ENCODE measurements at regions not wholly inside any gene's neighbourhood (a gene's known extent, or its start where the extent isn't known, plus 50 kb on each side); places are given as distances from the start of the nearest gene placed in this dataset.
A peak's percentile ranks its signal among the peaks of the same experiment; 100 is the strongest.
"Not testable (repeated sequence)": the region's sequence is repeated elsewhere in the genome, so short reads cannot be mapped to it uniquely, and the experiment has no call there.

DNA sequence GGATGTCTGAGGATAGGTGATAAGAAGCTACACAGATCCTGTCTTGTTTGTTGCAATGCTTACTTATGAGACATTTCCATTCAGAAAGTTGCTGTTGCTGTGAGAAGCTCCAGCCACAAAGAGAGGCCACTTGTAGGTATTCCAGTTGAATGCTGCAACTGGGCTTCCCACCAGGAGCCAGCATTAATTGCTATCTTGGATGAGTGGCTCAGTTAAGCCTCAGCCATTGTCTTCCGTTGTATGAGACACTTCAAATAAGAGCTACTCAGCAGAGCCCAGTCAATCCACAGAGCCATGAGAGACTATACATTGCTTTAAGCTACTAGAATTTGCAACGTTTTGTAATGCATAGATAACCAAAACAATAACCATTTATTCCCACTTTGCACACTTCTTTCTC lies 104.3 kb upstream of the ARRDC3 start:
- Mint-ChIP-seq H3K27ac (no peak overlapping the region), H3K4me1 (ENCODE audit: low read depth) (peaks cover 9% of the 10 kb centered on the region), H3K27me3 (no peaks in the 10 kb centered on the region), H3K9me3 (ENCODE audit: low read depth) (no peaks in the 10 kb centered on the region), H3K4me3 (no peak overlapping the region), H3K36me3 (peaks cover 4% of the 10 kb centered on the region)

DNA sequence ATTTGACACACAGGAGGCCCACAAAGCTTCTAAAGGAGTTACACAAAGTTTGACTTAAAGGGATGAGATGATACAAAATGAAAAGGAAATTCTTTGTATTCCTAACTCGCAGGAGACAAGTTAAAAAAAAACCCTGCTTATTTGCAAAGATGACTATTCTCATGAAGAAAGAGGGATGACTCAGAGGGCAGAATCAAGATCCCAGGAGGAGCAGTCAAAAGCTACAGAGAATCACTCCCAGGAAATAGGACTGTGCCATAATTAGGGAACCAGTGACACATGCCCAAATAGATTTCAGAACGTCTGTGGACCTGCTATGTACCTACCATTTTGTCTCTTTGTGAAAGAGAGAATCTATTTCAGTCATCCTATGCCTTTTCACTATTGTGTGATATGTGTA lies 103.5 kb upstream of the ARRDC3 start:
- peaks cover 6% of the 10 kb centered on the region for H3K4me1 Mint-ChIP-seq (ENCODE audit: low read depth)
- no peaks in the 10 kb centered on the region for H3K27me3 Mint-ChIP-seq
- H3K9me3 Mint-ChIP-seq (ENCODE audit: low read depth): no peaks in the 10 kb centered on the region

DNA sequence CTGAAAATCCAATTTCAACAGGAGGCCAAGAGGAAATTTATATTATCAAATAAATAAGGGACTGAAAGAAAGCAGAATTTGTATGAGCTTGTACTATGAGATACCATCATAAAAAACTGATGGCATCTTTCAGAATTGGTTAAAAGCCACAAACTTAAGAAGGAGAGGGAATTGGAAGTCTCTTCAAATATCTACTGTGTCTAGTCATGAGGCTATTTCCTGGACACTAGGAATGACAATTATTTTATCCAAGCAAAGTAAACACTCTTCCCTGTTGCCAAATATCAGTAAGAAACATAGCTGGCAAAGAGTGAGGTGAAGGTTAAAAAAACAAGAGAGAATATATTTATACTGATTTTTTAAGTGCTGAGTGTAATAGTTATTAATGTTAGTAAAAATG lies 101.5 kb upstream of the ARRDC3 start:
- Mint-ChIP-seq H3K36me3 (peaks cover 4% of the 10 kb centered on the region), H3K27ac (no peak overlapping the region), H3K4me1 (ENCODE audit: low read depth) (peaks cover 6% of the 10 kb centered on the region)

More for the DNA sequence above, 103.5 kb upstream of the ARRDC3 start:
- no peak overlapping the region for H3K4me3 Mint-ChIP-seq
- peaks cover 4% of the 10 kb centered on the region for H3K36me3 Mint-ChIP-seq
- no peak overlapping the region for H3K27ac Mint-ChIP-seq

DNA sequence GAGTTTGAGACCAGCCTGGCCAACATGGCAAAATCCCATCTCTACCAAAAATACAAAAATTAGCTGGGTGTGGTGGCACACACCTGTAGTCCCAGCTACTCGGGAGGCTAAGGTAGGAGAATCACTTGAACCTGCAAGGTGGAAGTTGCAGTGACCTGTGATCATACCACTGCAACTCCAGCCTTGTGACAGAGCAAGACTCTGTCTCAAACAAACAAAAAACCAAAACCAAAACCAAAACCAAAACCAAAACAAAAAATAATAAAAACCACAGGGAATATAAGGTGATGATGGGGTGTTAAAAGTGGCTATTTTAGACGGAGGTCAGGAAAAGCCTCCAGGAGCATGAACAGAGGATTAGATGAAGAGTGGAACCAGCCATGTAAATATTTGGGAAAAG lies 96.3 kb upstream of the ARRDC3 start:
- H3K4me3 Mint-ChIP-seq; H3K27ac Mint-ChIP-seq; H3K9me3 Mint-ChIP-seq (ENCODE audit: low read depth); H3K36me3 Mint-ChIP-seq; H3K27me3 Mint-ChIP-seq: not testable (repeated sequence)
- H3K4me1 Mint-ChIP-seq (ENCODE audit: low read depth): peaks cover 11% of the 10 kb centered on the region

More for the DNA sequence above, 101.5 kb upstream of the ARRDC3 start:
- H3K9me3 Mint-ChIP-seq (ENCODE audit: low read depth): no peaks in the 10 kb centered on the region
- no peaks in the 10 kb centered on the region for H3K27me3 Mint-ChIP-seq
- H3K4me3 Mint-ChIP-seq: no peak overlapping the region

GRCh38 chr5:91478096-91478495 lies 95.0 kb upstream of the ARRDC3 start:
- Mint-ChIP-seq H3K4me3 (no peak overlapping the region), H3K36me3 (no peaks in the 10 kb centered on the region), H3K9me3 (ENCODE audit: low read depth) (no peaks in the 10 kb centered on the region), H3K27ac (no peak overlapping the region), H3K4me1 (ENCODE audit: low read depth) (peaks cover 11% of the 10 kb centered on the region), H3K27me3 (no peaks in the 10 kb centered on the region)

GRCh38 chr5:91477408-91477807 lies 94.3 kb upstream of the ARRDC3 start:
- Mint-ChIP-seq H3K36me3 (no peaks in the 10 kb centered on the region), H3K9me3 (ENCODE audit: low read depth) (no peaks in the 10 kb centered on the region), H3K27me3 (no peaks in the 10 kb centered on the region), H3K4me1 (ENCODE audit: low read depth) (peaks cover 7% of the 10 kb centered on the region), H3K4me3 (no peak overlapping the region), H3K27ac (no peak overlapping the region)

DNA sequence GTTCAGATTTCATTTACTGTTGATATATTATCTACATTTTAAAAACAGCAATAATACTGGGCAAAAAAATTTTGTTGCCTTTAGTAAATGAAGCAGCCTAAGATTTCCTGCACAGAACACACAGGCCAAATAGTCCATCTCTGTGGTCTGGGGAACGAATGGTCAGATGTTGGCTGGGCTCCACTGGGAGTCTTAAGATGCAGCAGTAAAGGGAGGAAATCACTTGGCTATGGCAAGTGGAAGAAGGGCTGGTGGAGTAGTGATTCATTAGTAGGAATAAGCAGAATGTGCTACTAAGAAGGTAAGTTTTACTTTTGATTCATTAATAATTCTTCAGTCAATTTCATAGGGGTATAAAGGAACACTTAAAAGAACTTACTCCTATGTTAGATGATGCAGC lies 91.1 kb upstream of the ARRDC3 start:
- Mint-ChIP-seq H3K4me3 (no peak overlapping the region), H3K36me3 (no peaks in the 10 kb centered on the region), H3K27me3 (no peaks in the 10 kb centered on the region), H3K4me1 (ENCODE audit: low read depth) (peaks cover 11% of the 10 kb centered on the region), H3K27ac (no peak overlapping the region), H3K9me3 (ENCODE audit: low read depth) (no peaks in the 10 kb centered on the region)

DNA sequence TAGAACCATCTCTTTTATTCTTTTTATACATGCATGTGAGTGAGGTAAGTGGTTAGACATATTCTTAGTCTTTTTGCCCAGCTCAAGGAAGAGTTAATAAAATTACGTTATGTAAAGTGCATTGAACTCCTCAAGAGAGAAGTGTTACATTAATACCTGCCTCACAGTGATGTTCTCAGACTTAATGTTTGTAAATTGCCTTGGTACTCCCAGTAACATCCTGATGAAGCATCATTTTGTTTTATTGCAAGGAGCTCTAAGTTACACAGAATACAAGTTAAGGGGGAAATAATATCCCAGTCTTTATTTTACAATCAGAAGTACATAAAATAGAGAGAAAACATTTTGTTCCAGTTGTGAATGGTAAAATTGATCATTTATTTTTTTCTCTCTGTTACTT lies 89.5 kb upstream of the ARRDC3 start:
- H3K4me3 Mint-ChIP-seq: no peak overlapping the region
- H3K36me3 Mint-ChIP-seq: no peaks in the 10 kb centered on the region
- H3K9me3 Mint-ChIP-seq (ENCODE audit: low read depth): no peaks in the 10 kb centered on the region
- H3K4me1 Mint-ChIP-seq (ENCODE audit: low read depth): peaks cover 16% of the 10 kb centered on the region
- no peaks in the 10 kb centered on the region for H3K27me3 Mint-ChIP-seq
- no peak overlapping the region for H3K27ac Mint-ChIP-seq

DNA sequence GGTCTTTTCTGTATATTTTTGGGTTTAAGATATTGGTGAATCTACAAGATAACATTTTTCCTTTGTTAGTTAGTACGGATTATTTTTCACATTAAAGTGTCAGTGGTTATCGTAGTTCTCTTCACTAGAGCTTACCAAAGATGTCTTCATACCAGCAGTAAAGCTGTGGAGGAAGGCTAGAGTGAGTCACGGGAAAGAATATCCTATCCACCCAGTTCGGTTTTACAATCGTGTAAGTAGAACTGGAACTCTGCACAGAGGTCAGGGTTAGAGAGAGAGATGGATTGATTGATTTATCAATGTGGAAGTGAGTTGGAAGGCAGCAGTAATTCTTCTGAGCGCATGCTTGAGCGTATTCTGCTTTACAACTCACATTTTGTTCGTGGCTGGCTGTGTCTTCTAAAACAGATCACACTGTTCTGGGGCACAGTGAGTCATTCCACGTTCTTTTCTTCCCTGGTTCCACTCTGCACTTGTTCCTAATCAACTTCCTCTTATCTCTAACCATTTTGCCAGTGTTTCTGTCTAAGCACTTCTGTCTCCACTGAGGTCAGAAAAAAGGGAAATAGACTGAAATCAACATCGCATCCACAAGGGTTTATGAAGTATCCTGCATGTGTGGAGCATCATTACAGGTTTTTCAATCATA lies 86.5 kb upstream of the ARRDC3 start:
- Mint-ChIP-seq H3K27me3 (no peaks in the 10 kb centered on the region), H3K4me3 (peak overlapping the region; percentile 24), H3K4me1 (ENCODE audit: low read depth) (peaks cover 16% of the 10 kb centered on the region), H3K36me3 (no peaks in the 10 kb centered on the region), H3K27ac (no peak overlapping the region), H3K9me3 (ENCODE audit: low read depth) (no peaks in the 10 kb centered on the region)

DNA sequence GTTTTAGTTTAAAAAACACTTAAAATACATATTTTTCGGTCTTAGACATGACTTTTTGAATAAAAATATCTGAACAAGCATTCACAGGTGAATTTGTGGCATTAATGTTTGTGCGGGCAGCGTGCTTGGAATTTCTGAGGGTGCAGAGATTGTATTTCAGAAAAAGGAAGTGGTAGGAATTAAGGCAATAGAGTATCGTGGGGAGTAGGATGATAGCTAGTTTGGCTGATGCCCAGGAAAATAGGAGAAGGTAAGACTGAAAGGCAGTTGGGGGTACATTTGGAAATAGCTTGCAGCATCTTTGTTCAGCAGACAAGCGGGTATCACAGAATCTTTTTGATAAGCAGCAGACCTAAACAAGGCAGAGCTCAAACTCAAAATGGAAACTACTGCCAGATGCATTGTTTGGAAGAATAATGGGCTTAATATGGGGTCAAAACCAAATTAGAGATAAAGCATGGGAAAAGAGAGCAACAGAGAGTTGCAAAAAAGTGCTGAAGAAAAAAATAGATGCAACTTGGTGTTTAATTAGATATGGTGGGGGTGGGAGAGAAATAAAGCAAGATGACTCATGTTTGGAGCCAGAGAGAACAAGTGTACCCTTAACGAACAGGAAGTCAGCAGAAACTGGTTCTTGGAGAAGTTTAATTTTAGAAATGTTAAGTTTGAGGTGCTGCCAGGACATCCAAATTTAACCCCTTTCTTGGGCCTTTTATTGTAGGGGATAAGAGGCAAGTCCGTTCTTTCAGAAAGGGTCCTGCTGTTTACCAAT lies 85.7 kb upstream of the ARRDC3 start:
- Mint-ChIP-seq H3K9me3 (ENCODE audit: low read depth) (no peaks in the 10 kb centered on the region), H3K27me3 (no peaks in the 10 kb centered on the region), H3K27ac (no peak overlapping the region), H3K4me1 (ENCODE audit: low read depth) (peaks cover 16% of the 10 kb centered on the region), H3K4me3 (no peak overlapping the region), H3K36me3 (no peaks in the 10 kb centered on the region)

DNA sequence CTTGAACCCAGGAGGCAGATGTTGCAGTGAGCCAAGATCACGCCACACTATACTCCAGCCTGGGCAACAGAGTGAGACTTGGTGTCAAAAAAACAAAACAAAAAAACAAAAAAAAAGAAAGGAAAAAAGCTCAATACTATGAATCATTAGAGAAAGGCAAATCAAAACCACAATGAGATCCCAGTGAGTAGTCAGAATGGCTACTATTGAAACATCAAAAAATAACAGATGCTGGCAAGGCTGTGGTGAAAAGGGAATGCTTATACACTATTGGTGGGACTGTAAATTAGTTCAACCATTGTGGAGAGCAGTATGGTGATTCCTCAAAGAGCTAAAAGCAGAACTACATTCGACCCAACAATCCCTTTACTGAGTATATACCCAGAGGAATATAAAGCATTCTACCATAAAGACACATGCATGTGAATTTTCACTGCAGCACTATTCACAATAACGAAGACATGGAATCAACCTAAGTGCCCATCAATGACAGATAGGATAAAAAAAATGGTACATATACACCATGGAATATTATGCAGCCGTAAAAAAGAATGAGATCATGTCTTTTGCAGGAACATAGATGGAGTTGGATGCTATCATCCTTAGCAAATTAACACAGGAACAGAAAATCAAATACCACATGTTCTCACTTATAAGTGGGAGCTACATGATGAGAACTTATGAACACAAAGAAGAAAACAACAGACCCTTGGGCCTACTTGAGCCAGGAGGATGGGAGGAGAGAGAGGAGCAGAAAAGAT lies 81.9 kb upstream of the ARRDC3 start:
- H3K4me1 Mint-ChIP-seq (ENCODE audit: low read depth): peaks cover 18% of the 10 kb centered on the region
- no peak overlapping the region for H3K4me3 Mint-ChIP-seq
- H3K27ac Mint-ChIP-seq: no peak overlapping the region
- H3K9me3 Mint-ChIP-seq (ENCODE audit: low read depth): no peaks in the 10 kb centered on the region
- no peaks in the 10 kb centered on the region for H3K27me3 Mint-ChIP-seq
- peaks cover 8% of the 10 kb centered on the region for H3K36me3 Mint-ChIP-seq

GRCh38 chr5:91457681-91458058 lies 74.6 kb upstream of the ARRDC3 start:
- no peaks in the 10 kb centered on the region for H3K9me3 Mint-ChIP-seq (ENCODE audit: low read depth)
- H3K4me3 Mint-ChIP-seq: no peak overlapping the region
- peaks cover 10% of the 10 kb centered on the region for H3K36me3 Mint-ChIP-seq
- no peaks in the 10 kb centered on the region for H3K27me3 Mint-ChIP-seq
- no peak overlapping the region for H3K27ac Mint-ChIP-seq
- peaks cover 8% of the 10 kb centered on the region for H3K4me1 Mint-ChIP-seq (ENCODE audit: low read depth)

DNA sequence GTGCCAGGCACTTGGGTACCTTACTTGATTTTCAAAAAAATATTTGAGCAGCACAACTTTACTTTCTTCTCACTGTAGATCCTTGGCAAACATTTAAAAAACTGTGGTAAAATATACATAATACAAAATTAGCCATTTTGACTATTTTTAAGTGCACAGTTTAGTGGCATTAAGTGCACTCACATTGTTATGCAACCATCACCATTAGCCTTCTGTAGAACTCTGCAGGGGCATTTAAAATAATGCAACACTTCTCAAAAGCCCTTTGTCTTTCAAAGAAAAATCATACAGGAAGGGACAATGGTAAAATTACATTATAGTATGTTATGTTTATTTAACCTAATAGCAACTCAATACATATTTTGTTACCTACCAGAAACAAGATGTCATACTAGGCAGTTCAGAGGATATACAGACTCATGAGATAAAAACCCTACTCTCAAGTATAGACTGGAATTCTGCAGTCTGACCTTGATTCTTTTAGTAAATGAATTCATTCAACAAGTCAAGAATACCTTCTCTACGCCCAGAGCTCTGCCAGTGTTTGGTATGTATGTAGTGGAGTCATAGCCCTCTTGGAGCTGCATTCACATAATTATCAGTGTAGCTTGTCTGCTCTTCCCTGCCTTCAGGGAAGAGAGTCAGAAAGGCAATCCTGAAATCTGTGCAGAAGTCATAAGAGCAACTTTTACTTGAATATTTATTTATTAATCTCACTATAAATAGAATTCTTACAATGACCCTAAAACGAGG lies 74.0 kb upstream of the ARRDC3 start:
- H3K36me3 Mint-ChIP-seq: peaks cover 4% of the 10 kb centered on the region
- no peaks in the 10 kb centered on the region for H3K27me3 Mint-ChIP-seq
- peaks cover 8% of the 10 kb centered on the region for H3K4me1 Mint-ChIP-seq (ENCODE audit: low read depth)
- no peak overlapping the region for H3K27ac Mint-ChIP-seq
- H3K4me3 Mint-ChIP-seq: no peak overlapping the region
- H3K9me3 Mint-ChIP-seq (ENCODE audit: low read depth): no peaks in the 10 kb centered on the region

GRCh38 chr5:91449083-91449482 lies 66.0 kb upstream of the ARRDC3 start:
- Mint-ChIP-seq H3K4me1 (ENCODE audit: low read depth) (peaks cover 11% of the 10 kb centered on the region), H3K9me3 (ENCODE audit: low read depth) (peaks cover 5% of the 10 kb centered on the region), H3K36me3 (peaks cover 4% of the 10 kb centered on the region), H3K4me3 (no peak overlapping the region), H3K27ac (no peak overlapping the region), H3K27me3 (no peaks in the 10 kb centered on the region)

- H3K9me3 Mint-ChIP-seq (ENCODE audit: low read depth); H3K27me3 Mint-ChIP-seq; H3K4me1 Mint-ChIP-seq (ENCODE audit: low read depth); H3K27ac Mint-ChIP-seq; H3K36me3 Mint-ChIP-seq; H3K4me3 Mint-ChIP-seq: not testable (repeated sequence)
Measured at GRCh38 chr5:91448079-91448478, 65.0 kb upstream of the ARRDC3 start.
